ENCODE measurements at regions not wholly inside any gene's neighbourhood (a gene's known extent, or its start where the extent isn't known, plus 50 kb on each side); places are given as distances from the start of the nearest gene placed in this dataset.

GRCh38 chr10:30709700-30710358, 80.3 kb upstream of the LYZL2 start:
- TF ChIP-seq CTCF (IDR thresholded peaks at IDR 0.05; ENCODE audit: insufficient read depth, low read length) (no peak), GABPA (IDR thresholded peaks at IDR 0.05; ENCODE audit: low read depth) (no peak)

Measured in HL-60 (cell line).